Cardiac fibroblast (primary cell): ENCODE measurements at regions not wholly inside any gene's neighbourhood (a gene's known extent, or its start where the extent isn't known, plus 50 kb on each side); places are given as distances from the start of the nearest gene placed in this dataset.

ENCODE experiments used
- DNase-seq, 2 donors: peaks; one replicate each; pipeline versions ENCODE4 v3.0.0 to v3.0.0-alpha.2; 2010; ENCODE audit warnings: low read depth in 2 of 2
- H3K4me3 ChIP-seq, 2 donors: replicated peaks in 1 of 2; 1 replicate in 1 of 2; 2 replicates in 1 of 2; pipeline ENCODE4 v1.5.1; 2011; ENCODE audit warnings: low read depth in 2 of 2, low read length in 2 of 2, mild to moderate bottlenecking in 2 of 2, moderate library complexity in 1 of 2
- CTCF ChIP-seq: IDR thresholded peaks from one replicate; pipeline ENCODE4 v1.5.1; 2011; ENCODE audit warnings: low read depth, mild to moderate bottlenecking, low read length, inconsistent platforms

GRCh38 chr4:64022560-64022959, 386.7 kb downstream of the TECRL start:
- no peak for DNase-seq
- no peak for TF ChIP-seq CTCF
- H3K4me3 ChIP-seq, result no peak overlapping the region

- DNase-seq, result no peak
- no peak for TF ChIP-seq CTCF
- H3K4me3 ChIP-seq, result no peak overlapping the region
Measured at GRCh38 chr4:64016893-64017292, 392.4 kb downstream of the TECRL start.

GRCh38 chr4:64014647-64015046, 394.6 kb downstream of the TECRL start:
- no peak for TF ChIP-seq CTCF
- H3K4me3 ChIP-seq, result no peak overlapping the region
- no peak for DNase-seq

GRCh38 chr4:64001229-64001898, 407.9 kb downstream of the TECRL start:
- DNase-seq, result no peak

GRCh38 chr4:64000241-64000640, 409.0 kb downstream of the TECRL start:
- TF ChIP-seq CTCF, result no peak
- DNase-seq, result no peak
- H3K4me3 ChIP-seq, result no peak overlapping the region

More at GRCh38 chr4:64001229-64001898, 407.9 kb downstream of the TECRL start:
- no peak for TF ChIP-seq CTCF
- H3K4me3 ChIP-seq, result no peak overlapping the region

GRCh38 chr4:63986253-63986652, 423.0 kb downstream of the TECRL start:
- no peak overlapping the region for H3K4me3 ChIP-seq
- TF ChIP-seq CTCF, result no peak
- DNase-seq, result no peak

GRCh38 chr4:63983224-63983623, 426.0 kb downstream of the TECRL start:
- no peak for DNase-seq
- no peak for TF ChIP-seq CTCF

More at GRCh38 chr4:63983224-63983623, 426.0 kb downstream of the TECRL start:
- H3K4me3 ChIP-seq, result no peak overlapping the region
